Neural progenitor cell (in vitro differentiated cells): ENCODE measurements at regions not wholly inside any gene's neighbourhood (a gene's known extent, or its start where the extent isn't known, plus 50 kb on each side); places are given as distances from the start of the nearest gene placed in this dataset.

Experiments
- EZH2phosphoT487 ChIP-seq: fragments of 200-600 bp; sonication (generic); IDR thresholded peaks from 2 replicates; pipeline ENCODE4 v1.6.1; 2017; ENCODE audit warnings: antibody characterized with exemption
- TF ChIP-seq, protein P1 (sequence below): fragments of 200-600 bp; sonication (generic); IDR thresholded peaks from 2 replicates; pipeline ENCODE4 v1.5.1; 2017; ENCODE audit warnings: antibody characterized with exemption, mild to moderate bottlenecking

- TF ChIP-seq EZH2phosphoT487, result no peak
- TF ChIP-seq, protein P1, sequence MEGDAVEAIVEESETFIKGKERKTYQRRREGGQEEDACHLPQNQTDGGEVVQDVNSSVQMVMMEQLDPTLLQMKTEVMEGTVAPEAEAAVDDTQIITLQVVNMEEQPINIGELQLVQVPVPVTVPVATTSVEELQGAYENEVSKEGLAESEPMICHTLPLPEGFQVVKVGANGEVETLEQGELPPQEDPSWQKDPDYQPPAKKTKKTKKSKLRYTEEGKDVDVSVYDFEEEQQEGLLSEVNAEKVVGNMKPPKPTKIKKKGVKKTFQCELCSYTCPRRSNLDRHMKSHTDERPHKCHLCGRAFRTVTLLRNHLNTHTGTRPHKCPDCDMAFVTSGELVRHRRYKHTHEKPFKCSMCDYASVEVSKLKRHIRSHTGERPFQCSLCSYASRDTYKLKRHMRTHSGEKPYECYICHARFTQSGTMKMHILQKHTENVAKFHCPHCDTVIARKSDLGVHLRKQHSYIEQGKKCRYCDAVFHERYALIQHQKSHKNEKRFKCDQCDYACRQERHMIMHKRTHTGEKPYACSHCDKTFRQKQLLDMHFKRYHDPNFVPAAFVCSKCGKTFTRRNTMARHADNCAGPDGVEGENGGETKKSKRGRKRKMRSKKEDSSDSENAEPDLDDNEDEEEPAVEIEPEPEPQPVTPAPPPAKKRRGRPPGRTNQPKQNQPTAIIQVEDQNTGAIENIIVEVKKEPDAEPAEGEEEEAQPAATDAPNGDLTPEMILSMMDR, result no peak
These were observed 431.6 kb downstream of the PID1 start for GRCh38 chr2:228839421-228839876.
